ENCODE measurements at regions not wholly inside any gene's neighbourhood (a gene's known extent, or its start where the extent isn't known, plus 50 kb on each side); places are given as distances from the start of the nearest gene placed in this dataset.

GRCh38 chr22:49251371-49251770 lies 576.3 kb downstream of the BRD1 start:
- Histone ChIP-seq H3K4me2 (ENCODE audit: low read depth, low read length) (no peak overlapping the region), H3K23ac (ENCODE audit: low read depth, low read length) (no peak overlapping the region), H3K4me3 (ENCODE audit: insufficient read depth, low read depth, low read length) (no peak overlapping the region), H2BK20ac (ENCODE audit: low read depth, low read length) (no peak overlapping the region), H3K9ac (ENCODE audit: low read depth, low read length) (no peak overlapping the region), H3K4me1 (ENCODE audit: control insufficient read depth, insufficient read depth, low read length) (no peaks in the 10 kb centered on the region), H3K79me1 (ENCODE audit: low read depth in 1 of 2, low read length in 2 of 2) (no peaks in the 10 kb centered on the region), H4K5ac (ENCODE audit: low read depth, low read length) (no peak overlapping the region), H2AFZ (replicated peaks; ENCODE audit: low read length, poor library complexity) (peak overlapping the region; percentile 32), H3K36me3 (ENCODE audit: control insufficient read depth, insufficient read depth, low read length) (no peaks in the 10 kb centered on the region), H2AK5ac (ENCODE audit: low read depth, low read length) (no peak overlapping the region), H2BK5ac (ENCODE audit: low read depth, low read length, poor library complexity, severe bottlenecking) (no peak overlapping the region), H3K27me3 (ENCODE audit: control insufficient read depth, insufficient read depth, low read length) (no peaks in the 10 kb centered on the region), H3K56ac (ENCODE audit: extremely low read depth, insufficient read depth, low read length) (no peak overlapping the region), H4K20me1 (ENCODE audit: insufficient read depth, low read length) (no peaks in the 10 kb centered on the region), H3K18ac (ENCODE audit: low read depth, low read length) (no peak overlapping the region), H4K8ac (ENCODE audit: low read depth in 2 of 2, low read length in 2 of 2) (no peak overlapping the region), H3K27ac (ENCODE audit: insufficient read depth, low read length) (no peak overlapping the region), H3K4ac (ENCODE audit: low read depth, low read length) (no peak overlapping the region), H3K9me3 (ENCODE audit: control insufficient read depth, insufficient read depth, low read length) (peaks cover 38% of the 10 kb centered on the region), H3K14ac (replicated peaks; ENCODE audit: low read depth, low read length) (no peak overlapping the region), H4K91ac (ENCODE audit: insufficient read depth, low read depth, low read length) (no peak overlapping the region), H2AK9ac (replicated peaks; ENCODE audit: low read depth, low read length, poor library complexity) (no peak overlapping the region), H2BK120ac (ENCODE audit: low read depth, low read length) (no peak overlapping the region), H2BK15ac (ENCODE audit: low read depth, low read length) (no peak overlapping the region), H3K9me1 (ENCODE audit: insufficient read depth, low read length) (no peaks in the 10 kb centered on the region)
- no peak for DNase-seq
- CTCF ChIA-PET: no interaction called here
- dilution Hi-C loops (cut with HindIII; ENCODE audit: low sequenced_read_pairs, unreplicated experiment) (no loop called here), intact Hi-C loops (cut with micrococcal nuclease) (no loop called here), in situ Hi-C loops (cut with MboI; ENCODE audit: low sequenced_read_pairs) (no loop called here)
- TF ChIP-seq MAZ (IDR thresholded peaks at IDR 0.05; ENCODE audit: borderline replicate concordance, low read depth, low read length): no peak
- no peak for TF ChIP-seq CEBPB (IDR thresholded peaks at IDR 0.05; ENCODE audit: low read depth, low read length)
- no peak for TF ChIP-seq NFE2L2 (IDR thresholded peaks at IDR 0.05; ENCODE audit: low read depth, low read length)
- no peak for TF ChIP-seq SMC3 (IDR thresholded peaks at IDR 0.05; ENCODE audit: low read depth, low read length)
- TF ChIP-seq BHLHE40 (IDR thresholded peaks at IDR 0.05; ENCODE audit: low read depth, low read length): no peak
- POLR2A ChIA-PET (ENCODE audit: unreplicated experiment): no interaction called here
- no peak for ATAC-seq (ENCODE audit: low read depth)
- no TSS peak for BruUV-seq (replicated peaks)
- WGBS, 2 experiments (ENCODE audit: extremely low coverage in 2 of 2, insufficient read length in 1 of 2): no CpG with 5 or more reads among the region's 6 CpGs

Measured in IMR-90 (cell line).